Stimulated activated CD4-positive, alpha-beta T cell treated with anti-CD3 and anti-CD28 coated beads, TNF-alpha, amount 100 ng/mL, for 48 hours (primary cell): ENCODE measurements at regions not wholly inside any gene's neighbourhood (a gene's known extent, or its start where the extent isn't known, plus 50 kb on each side); places are given as distances from the start of the nearest gene placed in this dataset.

Source experiments
- DNase-seq, 3 donors: peaks; one replicate each; pipeline ENCODE4 v3.0.0-alpha.2; 2020; ENCODE audit warnings: low read depth in 3 of 3

DNA sequence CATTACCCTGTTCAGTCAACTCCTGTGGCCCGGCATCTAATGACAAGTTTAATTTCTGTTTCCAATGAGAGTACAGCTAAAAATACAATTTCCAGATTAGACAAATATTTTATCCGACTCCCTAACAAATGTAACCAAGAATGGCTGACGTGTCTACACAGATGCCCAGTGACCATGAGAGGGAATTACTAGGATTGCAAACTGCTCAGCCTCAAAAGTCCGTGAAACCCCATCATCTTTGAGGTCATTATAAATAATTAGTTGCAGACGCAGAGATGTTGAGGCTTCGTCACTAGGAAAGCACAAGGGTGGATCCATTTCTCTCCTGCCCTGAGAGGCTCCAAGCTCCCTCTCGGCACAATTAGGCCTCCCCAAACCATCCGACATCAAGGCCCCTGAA, 104.1 kb upstream of the ZNF507 start:
- no peak for DNase-seq

DNA sequence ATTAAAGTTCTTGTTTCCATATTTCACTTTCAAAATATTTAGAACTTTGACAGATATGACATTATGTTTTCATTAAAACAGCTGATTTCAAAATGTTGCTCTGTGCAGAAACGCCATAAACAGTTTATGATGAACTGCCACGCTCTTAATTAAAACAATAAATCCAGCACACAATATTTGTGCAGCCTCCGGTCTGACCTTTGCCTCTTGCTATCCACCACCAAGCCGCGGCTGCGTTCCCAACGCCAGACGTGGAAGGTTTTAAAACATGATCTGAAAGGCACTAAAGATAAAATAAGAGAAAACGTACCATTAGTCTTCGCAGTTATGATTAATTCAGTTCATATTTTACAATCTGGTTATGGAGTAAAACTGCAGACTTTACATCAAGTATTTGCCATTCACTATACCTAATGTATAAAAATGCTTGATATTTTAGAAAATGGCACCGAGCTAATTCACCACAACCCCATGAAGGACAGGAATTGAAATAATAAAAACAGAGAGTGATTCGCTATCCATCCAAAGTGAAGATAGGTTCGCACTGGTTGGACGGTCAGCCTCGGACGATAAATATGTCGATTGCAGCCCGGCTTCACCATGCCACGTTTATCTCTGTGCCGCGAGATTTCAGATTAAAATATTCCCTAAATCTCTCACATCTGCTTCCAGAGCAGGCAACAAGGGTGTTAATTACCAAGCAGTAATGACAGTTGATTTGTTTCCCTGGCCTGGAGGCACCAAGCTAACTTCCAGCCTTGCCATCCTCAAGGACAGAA, 103.3 kb upstream of the ZNF507 start:
- DNase-seq: no peak

- no peak for DNase-seq
Measured at GRCh38 chr19:32246006-32246405, 99.4 kb upstream of the ZNF507 start.

GRCh38 chr19:32251634-32252332, 93.6 kb upstream of the ZNF507 start:
- no peak for DNase-seq

DNA sequence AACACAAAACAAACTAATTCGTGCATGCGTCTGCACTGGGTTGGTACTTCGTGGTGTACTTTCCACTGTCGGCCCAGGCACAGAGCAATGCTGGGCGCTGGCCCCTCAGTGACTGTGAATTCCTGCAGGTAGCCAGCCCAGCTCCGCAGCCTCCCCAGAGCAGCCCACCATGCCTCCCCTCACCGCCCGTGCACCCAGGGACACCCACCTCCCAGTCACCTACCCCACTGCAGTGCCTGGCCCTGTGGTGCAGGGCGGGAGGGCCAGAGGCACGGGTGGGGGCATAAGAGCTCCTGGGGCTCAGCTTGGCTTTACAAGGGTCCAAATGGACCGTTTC, 93.1 kb upstream of the ZNF507 start:
- no peak for DNase-seq

DNA sequence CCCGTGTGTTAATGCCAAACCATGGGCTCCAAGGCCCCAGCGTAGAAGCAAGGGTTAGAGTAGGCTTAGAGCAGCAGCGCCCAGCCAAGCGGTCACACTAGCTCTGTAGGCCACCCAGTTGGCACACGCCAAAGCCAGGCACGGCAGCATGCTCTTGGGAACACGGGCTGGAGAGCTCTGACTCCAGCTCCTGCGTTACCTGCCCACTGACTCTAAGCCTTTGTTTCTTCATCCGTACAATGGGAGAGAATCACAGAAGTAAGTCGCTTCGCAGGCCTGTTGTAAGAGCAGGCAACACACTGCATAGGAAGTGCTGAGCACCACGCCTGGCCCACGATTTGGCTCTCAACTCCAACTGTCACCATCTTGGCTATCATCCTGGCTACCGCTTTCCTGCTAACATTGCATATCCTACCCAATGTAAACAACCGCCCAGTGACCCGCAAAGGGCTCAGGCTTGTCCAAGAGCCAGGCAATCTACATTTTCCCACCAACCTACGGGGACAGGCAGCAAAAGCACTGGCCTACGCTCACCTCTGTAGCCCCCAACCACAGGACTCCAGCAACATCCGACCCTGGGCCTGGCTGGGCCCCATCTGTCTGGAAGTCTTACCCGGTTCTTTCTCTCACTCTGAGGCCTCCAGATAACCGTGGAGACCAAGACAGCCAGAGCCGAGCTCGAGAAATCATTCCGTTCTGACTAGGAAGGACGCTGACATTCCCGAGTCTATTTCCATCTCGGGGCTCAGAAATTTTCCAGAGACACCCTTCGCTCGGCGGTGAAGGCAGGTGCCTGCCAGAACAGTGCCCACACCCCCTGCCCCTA, 91.5 kb upstream of the ZNF507 start:
- no peak for DNase-seq

DNA sequence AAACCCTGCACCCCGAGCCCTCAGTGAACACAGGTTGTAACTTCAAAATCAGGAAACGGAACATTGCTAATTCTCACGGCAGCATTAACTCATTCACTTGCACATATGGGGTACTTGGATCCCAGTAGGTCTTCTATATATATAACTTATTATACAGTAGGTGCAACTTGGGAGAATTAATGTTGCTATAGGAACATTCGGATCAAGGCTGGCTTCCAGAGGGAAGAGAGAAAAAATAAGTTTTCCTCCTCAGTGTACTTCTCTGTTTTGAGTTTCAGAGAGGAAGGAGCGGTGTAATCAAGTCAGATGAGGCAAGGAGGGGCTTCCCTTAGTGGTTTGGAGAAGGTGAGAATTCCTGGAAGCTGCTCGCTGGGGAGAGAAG, 90.9 kb upstream of the ZNF507 start:
- DNase-seq: no peak

DNA sequence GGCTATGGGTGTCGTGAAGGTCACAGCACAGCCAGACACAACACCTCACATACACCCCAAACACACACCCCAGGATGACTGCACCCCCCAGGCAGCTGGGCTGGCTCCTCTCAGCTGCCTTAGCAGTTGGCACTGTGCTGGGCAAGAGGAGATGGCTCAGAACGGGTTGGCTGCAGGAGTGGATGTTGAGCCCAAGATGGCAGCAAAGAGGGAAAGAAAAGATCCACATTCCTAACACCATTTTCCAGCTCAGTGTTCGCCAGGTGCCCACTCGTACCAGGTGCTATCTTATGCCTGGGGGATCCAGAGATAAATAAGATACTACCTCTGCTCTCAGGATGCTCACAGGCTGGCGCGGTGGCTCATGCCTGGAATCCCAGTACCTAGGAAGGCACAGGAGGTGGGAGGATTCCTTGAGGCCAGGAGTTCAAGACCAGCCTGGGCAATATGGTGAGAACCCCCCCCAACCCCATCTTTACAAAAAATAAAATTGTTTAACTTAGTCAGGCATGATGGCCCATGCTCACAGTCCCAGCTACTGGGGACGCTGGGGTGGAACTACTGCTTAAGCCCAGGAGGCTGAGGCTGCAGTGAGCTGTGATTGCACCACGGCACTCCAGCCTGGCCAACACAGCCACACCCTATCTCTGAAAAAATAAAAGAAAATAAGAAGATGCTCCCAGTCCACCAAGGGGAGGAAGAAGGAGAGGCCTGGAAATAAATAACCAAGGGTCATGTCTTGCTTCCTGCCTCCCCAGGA, 89.7 kb upstream of the ZNF507 start:
- DNase-seq: no peak

DNA sequence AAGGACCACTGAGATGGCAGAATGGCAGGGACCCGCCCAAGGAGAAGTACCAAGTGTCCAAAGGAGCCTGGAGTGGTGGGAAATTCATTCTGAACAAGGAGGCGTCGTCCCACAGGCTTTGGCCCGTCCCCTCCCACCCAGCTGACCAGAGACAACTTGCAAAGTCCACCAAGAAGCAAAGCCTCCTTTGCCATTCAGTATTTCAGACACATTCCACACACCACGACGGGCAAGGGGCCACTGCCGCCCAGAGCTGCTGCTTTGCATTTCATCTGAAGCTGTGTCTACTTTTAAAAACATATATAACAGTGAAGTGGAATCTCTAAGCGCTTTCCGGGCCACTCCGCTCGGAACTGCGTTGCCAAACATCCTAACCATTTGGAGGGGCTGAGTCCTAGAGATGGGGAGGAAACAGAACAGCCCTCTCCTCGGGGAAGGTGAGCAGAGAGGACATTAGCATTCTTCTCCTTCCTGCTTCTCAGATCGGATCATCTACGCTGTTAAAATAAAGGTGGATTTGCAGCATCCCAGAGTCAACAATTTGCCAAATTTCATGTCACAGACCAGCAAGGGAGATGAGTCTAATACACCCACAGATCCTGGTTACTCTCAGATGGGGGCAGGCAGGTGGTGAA, 89.0 kb upstream of the ZNF507 start:
- DNase-seq: no peak

DNA sequence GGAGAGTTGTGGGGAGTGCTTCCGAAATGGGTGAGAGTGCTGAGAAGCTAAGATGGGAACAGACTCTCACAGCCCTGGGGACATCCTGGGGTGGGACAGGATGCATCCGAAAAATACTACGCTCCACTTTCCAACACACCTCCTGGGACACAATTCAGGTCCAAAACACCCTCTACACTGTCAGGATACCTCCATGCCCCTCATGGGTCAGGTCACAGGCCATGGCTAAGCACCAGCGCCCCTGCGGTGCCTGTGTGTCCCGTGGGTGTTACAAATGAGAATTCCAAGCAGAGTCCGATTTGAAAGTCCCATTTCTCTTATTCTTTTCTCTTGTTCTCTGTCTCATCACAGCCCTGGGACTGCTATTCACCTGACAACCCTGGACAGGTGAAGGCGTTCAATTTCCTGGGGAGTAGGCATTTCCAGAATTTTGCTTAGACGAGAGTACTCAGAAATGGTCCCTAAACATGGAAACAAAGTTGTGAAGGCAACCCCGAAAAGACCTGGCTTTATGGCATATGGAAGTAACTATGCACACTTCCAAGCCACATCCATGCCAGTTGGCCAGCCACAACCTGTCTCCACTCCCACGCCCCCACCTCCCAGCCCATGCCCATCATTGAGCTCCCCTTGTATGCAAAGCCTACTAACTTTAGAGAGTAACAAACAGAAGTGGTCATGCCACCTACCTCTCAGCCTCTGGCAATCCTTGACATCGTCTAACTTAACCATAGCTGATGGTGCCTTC, 87.9 kb upstream of the ZNF507 start:
- DNase-seq: no peak

DNA sequence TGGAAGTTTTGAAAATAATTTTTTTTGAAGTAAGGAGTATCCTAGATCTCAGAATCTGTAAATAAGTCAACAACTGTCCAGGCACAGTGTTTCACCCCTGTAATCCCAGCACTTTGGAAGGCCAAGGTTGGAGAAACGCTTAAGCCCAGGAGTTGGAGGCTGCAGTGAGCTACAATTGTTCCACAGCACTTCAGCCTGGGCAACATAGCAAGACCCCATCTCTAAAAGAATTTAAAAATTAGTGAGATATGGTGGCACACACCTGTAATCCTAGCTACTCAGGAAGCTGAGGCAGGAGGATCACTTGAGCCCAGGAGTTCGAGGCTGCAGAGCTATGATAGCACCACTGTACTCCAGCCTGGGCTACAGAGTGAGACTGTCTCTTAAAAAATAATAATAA, 87.2 kb upstream of the ZNF507 start:
- DNase-seq: no peak

DNA sequence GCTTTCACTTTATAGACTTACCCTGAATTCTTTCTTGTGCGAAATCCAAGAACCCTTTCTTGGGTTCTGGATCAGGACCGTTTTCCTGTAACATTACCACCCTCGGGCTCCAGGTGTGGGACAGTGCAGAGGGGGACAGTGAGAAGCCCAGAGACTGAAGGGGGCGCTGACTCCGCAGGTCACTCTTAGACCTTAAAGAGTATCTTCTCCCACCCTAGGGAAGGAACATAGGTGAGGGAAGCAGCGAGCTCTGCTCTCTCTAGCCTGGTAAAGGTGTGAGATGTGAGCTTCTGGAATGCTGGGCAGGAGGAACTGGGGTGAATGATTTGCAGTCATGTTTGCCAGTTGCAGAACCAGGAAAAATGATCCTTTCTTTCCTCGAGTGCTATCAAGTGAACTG, 80.8 kb upstream of the ZNF507 start:
- DNase-seq: no peak

- DNase-seq: no peak
Measured at GRCh38 chr19:32265995-32266394, 79.4 kb upstream of the ZNF507 start.

GRCh38 chr19:32266460-32266859, 79.0 kb upstream of the ZNF507 start:
- DNase-seq: no peak

GRCh38 chr19:32268381-32268780, 77.0 kb upstream of the ZNF507 start:
- DNase-seq: no peak

- DNase-seq: no peak
Measured at GRCh38 chr19:32269831-32270230, 75.6 kb upstream of the ZNF507 start.

DNA sequence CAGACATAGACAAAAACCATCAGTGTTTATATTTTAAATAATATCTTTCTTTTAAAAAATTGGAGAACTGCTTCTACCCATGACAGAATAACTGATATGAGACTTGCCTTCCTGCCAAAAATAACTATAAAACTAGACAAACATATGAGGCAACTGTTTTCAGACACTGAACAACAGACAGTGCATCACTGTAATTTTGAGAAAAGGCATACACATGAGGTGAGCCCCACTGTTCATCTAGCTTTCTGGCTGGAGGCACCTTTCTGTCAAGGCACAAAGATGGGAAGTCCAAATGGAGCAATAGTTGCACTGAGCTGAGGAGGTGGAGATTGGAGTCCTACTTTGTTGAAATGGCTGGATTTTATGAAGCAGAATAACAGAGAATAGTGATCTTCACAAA, 71.9 kb upstream of the ZNF507 start:
- DNase-seq: no peak

- DNase-seq: no peak
Measured at GRCh38 chr19:32287086-32287485, 58.3 kb upstream of the ZNF507 start.

DNA sequence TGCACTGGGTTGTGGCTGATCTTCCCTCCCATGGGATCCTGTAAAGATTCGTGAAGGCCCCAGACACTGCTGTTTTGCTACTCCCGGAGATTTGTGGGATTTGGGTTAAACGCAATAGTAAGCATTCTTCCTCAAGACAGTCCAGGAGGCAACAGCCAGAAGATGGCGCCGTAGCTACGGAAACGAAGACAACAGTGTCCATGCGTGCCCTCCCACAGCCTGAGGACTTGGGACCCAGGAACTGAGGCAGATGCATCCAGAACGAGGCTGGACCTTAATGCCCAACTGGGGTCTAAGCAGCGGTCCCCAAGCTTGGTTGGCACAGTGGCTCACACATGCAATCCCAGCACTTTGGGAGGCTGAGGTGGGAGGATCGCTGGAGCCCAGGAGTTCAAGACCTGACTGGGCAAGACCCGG, 57.6 kb upstream of the ZNF507 start:
- DNase-seq: peak in 2 of 3 donors; percentile 2 to 3

- DNase-seq: no peak
Measured at GRCh38 chr19:32289566-32290210, 55.7 kb upstream of the ZNF507 start.
